ENCODE measurements at regions not wholly inside any gene's neighbourhood (a gene's known extent, or its start where the extent isn't known, plus 50 kb on each side); places are given as distances from the start of the nearest gene placed in this dataset.
A peak's percentile ranks its signal among the peaks of the same experiment; 100 is the strongest.
"Not testable (repeated sequence)": the region's sequence is repeated elsewhere in the genome, so short reads cannot be mapped to it uniquely, and the experiment has no call there.

DNA sequence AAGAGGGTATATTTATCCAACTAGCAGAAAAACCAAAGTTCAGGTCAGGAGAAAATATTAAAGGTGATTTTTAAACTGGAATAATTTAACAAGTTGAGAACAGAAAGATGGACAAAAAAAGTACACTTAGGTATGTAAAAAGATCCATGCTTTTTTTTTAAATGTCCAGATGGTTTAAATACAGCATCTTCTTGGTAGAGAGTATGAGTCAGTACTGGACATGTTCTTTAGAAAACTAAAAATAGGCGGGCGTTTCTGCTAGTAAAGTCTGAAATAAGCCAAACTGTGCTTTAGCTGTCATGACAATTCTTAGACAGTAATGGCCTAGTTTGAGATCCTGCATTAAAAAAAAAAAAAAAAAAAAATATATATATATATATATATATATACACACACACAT, 255.9 kb upstream of the ST8SIA4 start:
- no peak for DNase-seq

GRCh38 chr5:101153526-101153925, 250.4 kb upstream of the ST8SIA4 start:
- no peak for DNase-seq

DNA sequence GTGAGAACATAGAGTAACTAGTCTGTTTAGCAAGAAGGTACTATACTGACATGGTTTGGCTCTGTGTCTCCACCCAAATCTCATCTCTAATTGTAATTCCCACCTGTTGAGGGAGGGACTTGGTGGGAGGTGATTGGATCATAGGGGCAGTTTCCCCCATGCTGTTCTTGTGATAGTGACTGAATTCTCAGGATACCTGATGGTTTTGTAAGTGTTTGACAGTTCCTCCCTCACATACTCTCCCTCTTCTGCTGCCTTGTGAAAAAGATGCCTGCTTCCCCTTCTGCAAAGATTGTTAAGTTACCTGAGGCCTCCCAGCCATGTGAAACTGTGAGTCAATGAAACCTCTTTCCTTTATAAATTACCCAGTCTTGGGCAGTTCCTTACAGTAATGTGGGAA, 240.4 kb upstream of the ST8SIA4 start:
- no peak for DNase-seq

GRCh38 chr5:101142102-101142501, 239.0 kb upstream of the ST8SIA4 start:
- no peak for DNase-seq

GRCh38 chr5:101136454-101136853, 233.4 kb upstream of the ST8SIA4 start:
- no peak for DNase-seq

DNA sequence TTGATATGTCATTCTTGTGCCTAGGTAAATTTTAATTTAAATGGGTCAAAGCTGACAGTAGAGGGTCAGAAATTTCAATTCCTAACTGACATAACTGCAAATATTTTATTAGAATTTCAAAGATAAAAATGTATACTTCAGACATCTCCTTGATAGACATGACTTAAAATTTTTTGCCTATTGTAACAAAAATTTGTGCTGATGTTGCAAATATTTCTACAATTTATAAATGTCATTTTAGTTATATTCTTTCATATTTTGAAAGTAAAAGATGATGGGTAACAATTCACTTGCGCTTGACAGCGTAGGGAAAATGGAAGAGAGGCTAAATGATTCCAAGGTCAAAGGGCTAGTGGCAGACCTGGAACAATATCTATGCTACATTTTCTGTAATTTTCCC, 220.3 kb upstream of the ST8SIA4 start:
- no peak for DNase-seq

GRCh38 chr5:101112645-101113044, 209.6 kb upstream of the ST8SIA4 start:
- DNase-seq = no peak

GRCh38 chr5:101103874-101104273, 200.8 kb upstream of the ST8SIA4 start:
- no peak for DNase-seq

- no peak for DNase-seq
These were observed 199.4 kb upstream of the ST8SIA4 start for GRCh38 chr5:101102506-101102905.

GRCh38 chr5:101091902-101092301, 188.8 kb upstream of the ST8SIA4 start:
- DNase-seq = no peak

DNA sequence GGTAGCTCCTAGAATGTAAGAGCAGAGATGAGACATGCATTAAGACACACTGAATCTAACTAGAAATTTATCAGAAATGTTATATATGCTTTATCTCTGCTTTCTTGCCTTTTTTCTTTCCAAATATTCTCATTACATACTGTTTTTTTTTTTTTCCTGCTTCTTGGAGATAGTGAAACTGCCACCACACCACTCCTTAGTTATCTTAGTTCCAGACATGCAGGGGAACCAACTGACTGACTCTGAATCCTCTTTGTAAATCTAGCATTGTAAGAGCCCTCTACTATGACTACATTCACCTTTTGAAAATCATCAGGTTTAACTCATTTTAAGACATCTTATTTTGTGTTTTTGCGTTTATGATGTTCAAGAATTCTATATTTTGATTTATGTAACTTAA, 181.3 kb upstream of the ST8SIA4 start:
- DNase-seq = no peak

GRCh38 chr5:101080462-101081240, 177.6 kb upstream of the ST8SIA4 start:
- DNase-seq = no peak

GRCh38 chr5:101068298-101068697, 165.2 kb upstream of the ST8SIA4 start:
- no peak for DNase-seq

DNA sequence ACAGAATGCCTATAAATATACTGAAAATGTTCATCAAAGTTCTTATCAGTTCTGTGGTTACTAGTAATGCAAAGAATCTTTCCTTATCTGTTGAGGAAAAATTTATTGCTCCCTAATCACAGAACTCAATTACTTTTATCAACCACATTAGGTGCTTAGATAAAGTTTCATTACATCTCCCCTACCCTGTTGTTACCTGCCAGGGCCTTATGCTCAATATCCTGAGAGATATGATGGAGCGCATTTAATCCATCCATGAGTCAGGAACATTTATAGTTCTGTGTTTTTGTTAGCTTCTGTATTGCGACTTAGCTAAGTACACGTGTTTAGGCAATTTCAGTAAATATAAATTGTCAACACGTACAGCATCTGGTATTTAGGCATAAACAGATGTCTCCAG, 164.3 kb upstream of the ST8SIA4 start:
- DNase-seq = no peak

DNA sequence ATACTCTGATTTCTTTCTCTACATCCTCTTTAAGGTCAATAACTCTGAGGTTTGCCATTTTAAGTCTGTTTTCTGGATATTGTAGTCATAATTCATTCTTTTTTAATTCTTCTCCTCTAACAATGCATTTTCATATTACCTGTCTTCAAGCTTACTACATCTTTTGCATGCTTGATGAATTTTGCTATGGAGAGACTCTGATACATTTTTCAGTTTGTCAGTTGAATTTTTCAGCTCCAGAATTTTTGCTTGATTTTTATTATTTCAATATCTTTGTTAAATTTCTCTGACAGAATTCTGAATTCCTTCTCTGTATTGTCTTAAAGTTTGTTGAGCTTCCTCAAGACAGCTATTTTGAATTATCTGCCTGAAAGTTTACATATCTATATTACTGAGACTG, 159.8 kb upstream of the ST8SIA4 start:
- no peak for DNase-seq

DNA sequence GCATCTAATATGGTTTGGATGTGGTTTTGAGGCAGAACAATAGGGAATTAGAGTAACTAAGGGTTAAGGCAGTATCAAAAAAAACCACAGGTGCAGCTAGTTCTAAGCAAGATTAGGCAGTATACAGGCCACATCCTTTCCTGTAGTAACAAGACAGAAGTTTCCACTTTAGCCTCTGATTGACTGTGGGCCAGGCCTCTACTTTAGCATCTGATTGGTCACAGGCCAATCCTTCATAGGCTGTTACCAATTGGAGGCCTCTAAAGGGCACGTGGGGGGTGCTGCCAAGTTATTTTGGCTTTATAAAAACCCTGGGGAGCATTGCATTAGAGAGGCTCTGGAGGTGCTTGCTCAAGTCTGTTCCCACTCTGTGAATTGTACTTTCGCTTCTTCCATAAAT, 144.1 kb upstream of the ST8SIA4 start:
- no peak for DNase-seq

- DNase-seq = no peak
These were observed 142.6 kb upstream of the ST8SIA4 start for GRCh38 chr5:101045689-101046088.

DNA sequence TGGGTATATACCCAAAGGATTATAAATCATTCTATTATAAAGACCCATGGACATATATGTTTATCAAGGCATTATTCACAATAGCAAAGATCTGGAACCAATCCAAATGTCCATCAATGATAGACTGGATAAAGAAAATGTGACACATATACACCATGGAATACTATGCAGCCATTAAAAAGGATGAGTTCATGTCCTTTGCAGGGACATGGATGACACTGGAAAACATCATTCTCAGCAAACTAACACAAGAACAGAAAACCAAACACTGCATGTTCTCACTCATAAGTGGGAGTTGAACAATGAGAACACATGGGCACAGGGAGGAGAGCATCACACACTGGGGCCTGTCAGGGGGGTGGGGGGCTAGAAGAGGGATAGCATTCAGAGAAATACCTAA, 136.9 kb upstream of the ST8SIA4 start:
- not testable (repeated sequence) for DNase-seq

GRCh38 chr5:101036778-101037177, 133.7 kb upstream of the ST8SIA4 start:
- DNase-seq = no peak

DNA sequence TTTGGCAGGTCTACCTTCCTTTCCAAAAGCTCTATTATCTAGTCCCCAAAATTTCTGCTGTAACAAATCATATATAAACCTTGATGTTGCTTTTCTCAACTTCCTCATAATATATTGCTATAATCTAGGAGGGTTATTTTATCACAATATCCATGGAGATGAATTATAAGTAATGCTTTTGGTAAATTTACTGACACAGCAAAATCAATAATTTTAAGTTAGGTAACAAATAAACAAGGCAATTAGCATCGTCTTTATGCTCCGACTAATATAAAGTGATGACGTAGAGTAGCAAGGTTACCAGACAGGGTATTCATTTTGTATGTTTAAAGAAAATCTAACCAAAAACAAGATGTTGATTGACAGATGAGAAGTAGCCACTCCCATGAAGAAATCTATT, 132.3 kb upstream of the ST8SIA4 start:
- DNase-seq = no peak

GRCh38 chr5:101024299-101024698, 121.2 kb upstream of the ST8SIA4 start:
- DNase-seq = no peak

DNA sequence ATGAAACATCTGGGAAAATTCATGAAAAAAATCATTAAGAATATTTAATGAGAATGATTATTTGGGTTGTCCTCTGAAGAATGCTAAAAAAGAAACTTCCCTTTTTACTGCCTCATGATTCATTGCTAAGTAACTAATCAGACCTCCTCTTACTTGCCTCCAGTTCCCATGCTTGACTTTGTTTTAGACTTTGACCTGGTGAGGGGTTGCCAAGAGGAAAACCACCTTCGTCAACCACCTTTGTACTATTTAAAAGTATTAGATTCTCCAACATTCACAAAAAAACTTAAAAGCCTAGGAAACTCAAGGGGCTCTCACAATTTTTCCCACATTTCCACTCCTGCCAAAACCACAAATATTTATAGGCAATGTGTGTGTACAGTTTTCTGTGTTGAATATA, 115.2 kb upstream of the ST8SIA4 start:
- DNase-seq = no peak

- peak; percentile 20 for DNase-seq
These were observed 109.8 kb upstream of the ST8SIA4 start for GRCh38 chr5:101012880-101013279.

DNA sequence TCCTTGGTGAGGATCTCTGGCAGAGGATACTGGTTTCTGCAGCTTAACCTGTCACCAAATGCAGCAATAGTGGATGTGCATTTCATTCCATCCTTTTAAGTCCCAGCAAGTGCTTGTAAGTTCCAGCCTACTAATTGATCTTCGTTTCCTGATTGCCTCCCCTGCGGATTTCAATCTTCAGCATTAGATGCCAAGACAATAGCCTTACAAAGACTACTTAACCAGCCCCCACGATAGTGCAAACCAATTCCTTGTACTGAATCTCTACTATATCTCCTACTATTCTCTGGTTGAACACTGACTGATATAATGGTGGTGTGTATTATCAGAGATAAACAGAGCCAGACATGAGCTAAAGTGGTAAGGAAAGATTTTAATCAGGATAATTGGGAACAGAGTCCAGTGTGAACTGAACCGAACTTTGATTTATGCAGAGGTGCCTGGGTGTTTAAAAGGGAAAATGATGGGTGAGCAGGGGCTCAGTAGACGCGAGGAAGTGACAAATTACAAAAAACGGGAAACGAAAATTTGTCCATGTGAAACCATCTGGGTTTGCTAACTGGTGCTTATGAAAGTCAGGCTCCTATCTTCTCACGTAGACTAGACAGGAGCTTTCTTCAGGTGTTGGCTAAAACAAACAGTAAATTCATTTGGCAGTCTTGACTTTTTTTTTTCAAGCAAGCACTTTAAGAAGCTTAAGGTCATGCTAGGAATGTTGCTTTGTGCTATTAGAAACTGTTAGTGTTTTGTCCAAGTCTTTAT, 106.9 kb upstream of the ST8SIA4 start:
- no peak for DNase-seq

DNA sequence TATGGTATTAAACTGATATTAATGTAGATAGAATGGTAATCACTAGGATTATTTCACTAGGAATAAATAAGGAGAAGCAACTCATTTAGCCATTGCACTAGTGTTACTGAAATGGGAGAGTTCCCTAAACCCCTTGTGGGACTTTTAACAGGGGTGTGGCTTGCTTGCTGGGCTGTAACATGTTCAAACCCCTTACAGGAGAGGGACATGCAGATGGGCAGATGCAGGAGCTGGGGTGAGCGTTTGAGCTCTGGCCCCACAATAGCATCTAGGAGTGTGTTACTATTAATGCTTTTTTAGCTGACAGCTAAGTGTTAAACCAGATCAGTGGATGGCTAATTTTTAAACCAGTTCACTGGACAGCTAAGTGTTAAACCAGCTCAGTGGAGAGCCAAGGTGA, 89.3 kb upstream of the ST8SIA4 start:
- no peak for DNase-seq

Measured in NCI-H1092 treated with DMSO at 0.1 percent for 48 hours (cell line).